AG04450 (cell line): ENCODE measurements at regions not wholly inside any gene's neighbourhood (a gene's known extent, or its start where the extent isn't known, plus 50 kb on each side); places are given as distances from the start of the nearest gene placed in this dataset.
"Not testable (repeated sequence)": the region's sequence is repeated elsewhere in the genome, so short reads cannot be mapped to it uniquely, and the experiment has no call there.

Experiments used
- CTCF ChIA-PET: fragments of 300-600, 350-600 bp; formaldehyde crosslinking; extraction: SDS; loops from one replicate; lab custom pipeline; 2022; ENCODE audit warnings: antibody characterized with exemption, inconsistent platforms; lab: Charles Lee
- POLR2A ChIA-PET: fragments of 350-600 bp; formaldehyde crosslinking; extraction: SDS; loops from one replicate; lab custom pipeline; 2021; ENCODE audit warnings: antibody characterized with exemption, inconsistent platforms; lab: Yijun Ruan, JAX
- DNase-seq: peaks from one replicate; pipeline ENCODE4 v3.0.0-alpha.2; 2011; ENCODE audit warnings: low read depth, low spot score
- H3K27ac ChIP-seq: one replicate; pipeline ENCODE4 v1.5.1; 2012; ENCODE audit warnings: low read depth, low read length, control low read depth
- H3K27me3 ChIP-seq: one replicate; pipeline ENCODE4 v1.6.0; 2012; ENCODE audit warnings: low read length; ENCODE audit not compliant: control insufficient read depth, insufficient read depth
- H3K4me3 ChIP-seq: 2 replicates; pipeline ENCODE4 v1.5.1; 2011; ENCODE audit warnings: mild to moderate bottlenecking, low read depth, low read length, control low read depth
- H3K9me3 ChIP-seq: 2 replicates; pipeline ENCODE4 v1.5.1; 2012; ENCODE audit warnings: low read length; ENCODE audit not compliant: control insufficient read depth, insufficient read depth
- CTCF ChIP-seq: IDR thresholded peaks from 2 replicates; pipeline ENCODE4 v1.5.1; 2011; ENCODE audit warnings: low read depth, low read length, control low read depth, inconsistent platforms

GRCh38 chr7:145104400-145104799 is 268.5 kb upstream of the TPK1 start:
- ChIA-PET CTCF (no interaction called here), POLR2A (no interaction called here)
- Histone ChIP-seq H3K27me3 (no peaks in the 10 kb centered on the region), H3K9me3 (peaks cover 11% of the 10 kb centered on the region), H3K4me3 (no peak overlapping the region), H3K27ac (no peak overlapping the region)
- no peak for DNase-seq
- no peak for TF ChIP-seq CTCF

- CTCF ChIA-PET, DNase-seq: not testable (repeated sequence)
Measured at GRCh38 chr7:145102199-145102598, 266.3 kb upstream of the TPK1 start.

GRCh38 chr7:145092766-145093165 is 256.9 kb upstream of the TPK1 start:
- CTCF ChIA-PET, result no interaction called here
- POLR2A ChIA-PET, result no interaction called here

More at GRCh38 chr7:145102199-145102598, 266.3 kb upstream of the TPK1 start:
- H3K27me3 ChIP-seq, H3K27ac ChIP-seq, H3K4me3 ChIP-seq, POLR2A ChIA-PET: not testable (repeated sequence)
- peaks cover 11% of the 10 kb centered on the region for H3K9me3 ChIP-seq

GRCh38 chr7:145088111-145088745 is 252.4 kb upstream of the TPK1 start:
- DNase-seq, result no peak
- no peak overlapping the region for H3K4me3 ChIP-seq
- peaks cover 9% of the 10 kb centered on the region for H3K9me3 ChIP-seq
- TF ChIP-seq CTCF, result no peak
- H3K27me3 ChIP-seq, result no peaks in the 10 kb centered on the region
- ChIA-PET POLR2A (no interaction called here), CTCF (no interaction called here)
- no peak overlapping the region for H3K27ac ChIP-seq

More at GRCh38 chr7:145092766-145093165, 256.9 kb upstream of the TPK1 start:
- no peaks in the 10 kb centered on the region; the same call in 1 of the 2 replicates for H3K9me3 ChIP-seq
- H3K27me3 ChIP-seq, result no peaks in the 10 kb centered on the region
- DNase-seq, result no peak
- H3K4me3 ChIP-seq, result no peak overlapping the region
- no peak overlapping the region for H3K27ac ChIP-seq
- TF ChIP-seq CTCF, result no peak

- DNase-seq, result no peak
- CTCF ChIA-PET, result no interaction called here
- H3K4me3 ChIP-seq, result no peak overlapping the region
- no peaks in the 10 kb centered on the region for H3K27me3 ChIP-seq
- no peak overlapping the region for H3K27ac ChIP-seq
- H3K9me3 ChIP-seq, result peaks cover 22% of the 10 kb centered on the region
- no peak for TF ChIP-seq CTCF
- POLR2A ChIA-PET, result no interaction called here
Measured at GRCh38 chr7:145082366-145083161, 246.7 kb upstream of the TPK1 start.
